HFF-Myc (cell line): ENCODE measurements at regions not wholly inside any gene's neighbourhood (a gene's known extent, or its start where the extent isn't known, plus 50 kb on each side); places are given as distances from the start of the nearest gene placed in this dataset.

ENCODE experiments used
- DNase-seq: peaks from one replicate; pipeline ENCODE4 v3.0.0-alpha.2; 2011; ENCODE audit warnings: low read depth; ENCODE audit errors: extremely low read depth
- H3K4me3 ChIP-seq: replicated peaks from 2 replicates; pipeline ENCODE4 v1.5.1; 2011; ENCODE audit warnings: low read depth, mild to moderate bottlenecking, control low read depth, low read length
- TF ChIP-seq, protein P1 (sequence below): IDR thresholded peaks from 2 replicates; pipeline ENCODE4 v1.5.1; 2012; ENCODE audit warnings: mild to moderate bottlenecking, low read depth, low read length, control low read depth; ENCODE audit errors: missing control alignments

- TF ChIP-seq, protein P1, sequence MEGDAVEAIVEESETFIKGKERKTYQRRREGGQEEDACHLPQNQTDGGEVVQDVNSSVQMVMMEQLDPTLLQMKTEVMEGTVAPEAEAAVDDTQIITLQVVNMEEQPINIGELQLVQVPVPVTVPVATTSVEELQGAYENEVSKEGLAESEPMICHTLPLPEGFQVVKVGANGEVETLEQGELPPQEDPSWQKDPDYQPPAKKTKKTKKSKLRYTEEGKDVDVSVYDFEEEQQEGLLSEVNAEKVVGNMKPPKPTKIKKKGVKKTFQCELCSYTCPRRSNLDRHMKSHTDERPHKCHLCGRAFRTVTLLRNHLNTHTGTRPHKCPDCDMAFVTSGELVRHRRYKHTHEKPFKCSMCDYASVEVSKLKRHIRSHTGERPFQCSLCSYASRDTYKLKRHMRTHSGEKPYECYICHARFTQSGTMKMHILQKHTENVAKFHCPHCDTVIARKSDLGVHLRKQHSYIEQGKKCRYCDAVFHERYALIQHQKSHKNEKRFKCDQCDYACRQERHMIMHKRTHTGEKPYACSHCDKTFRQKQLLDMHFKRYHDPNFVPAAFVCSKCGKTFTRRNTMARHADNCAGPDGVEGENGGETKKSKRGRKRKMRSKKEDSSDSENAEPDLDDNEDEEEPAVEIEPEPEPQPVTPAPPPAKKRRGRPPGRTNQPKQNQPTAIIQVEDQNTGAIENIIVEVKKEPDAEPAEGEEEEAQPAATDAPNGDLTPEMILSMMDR = no peak
Measured at GRCh38 chr11:37812281-37812880, 1214.3 kb upstream of the RAG2 start.

DNA sequence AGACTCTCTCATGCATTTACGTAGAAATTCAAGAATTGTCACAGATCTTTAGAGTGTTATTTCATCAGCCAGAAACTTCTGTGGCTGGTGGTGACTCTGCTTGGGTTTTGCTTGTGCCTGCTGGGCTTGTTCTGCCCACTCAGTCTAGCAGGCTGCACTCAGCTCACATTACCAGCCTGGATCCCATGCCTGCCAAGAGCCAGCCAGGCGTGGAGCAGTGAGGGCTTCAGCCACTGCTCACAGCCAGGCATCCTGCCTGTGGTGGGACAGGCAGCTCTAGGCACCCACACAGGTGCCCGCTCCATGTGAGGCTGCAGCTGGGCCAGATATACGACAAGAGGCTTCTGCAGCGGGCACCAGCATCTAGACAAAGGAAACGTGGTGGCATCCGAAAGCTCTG lies 1213.3 kb upstream of the RAG2 start:
- TF ChIP-seq, protein P1 = no peak
- H3K4me3 ChIP-seq = no peak overlapping the region
- no peak for DNase-seq

More at GRCh38 chr11:37812281-37812880, 1214.3 kb upstream of the RAG2 start:
- no peak overlapping the region for H3K4me3 ChIP-seq
- DNase-seq = no peak

GRCh38 chr11:37804666-37805065 lies 1206.6 kb upstream of the RAG2 start:
- TF ChIP-seq, protein P1 = no peak
- DNase-seq = no peak
- H3K4me3 ChIP-seq = no peak overlapping the region

DNA sequence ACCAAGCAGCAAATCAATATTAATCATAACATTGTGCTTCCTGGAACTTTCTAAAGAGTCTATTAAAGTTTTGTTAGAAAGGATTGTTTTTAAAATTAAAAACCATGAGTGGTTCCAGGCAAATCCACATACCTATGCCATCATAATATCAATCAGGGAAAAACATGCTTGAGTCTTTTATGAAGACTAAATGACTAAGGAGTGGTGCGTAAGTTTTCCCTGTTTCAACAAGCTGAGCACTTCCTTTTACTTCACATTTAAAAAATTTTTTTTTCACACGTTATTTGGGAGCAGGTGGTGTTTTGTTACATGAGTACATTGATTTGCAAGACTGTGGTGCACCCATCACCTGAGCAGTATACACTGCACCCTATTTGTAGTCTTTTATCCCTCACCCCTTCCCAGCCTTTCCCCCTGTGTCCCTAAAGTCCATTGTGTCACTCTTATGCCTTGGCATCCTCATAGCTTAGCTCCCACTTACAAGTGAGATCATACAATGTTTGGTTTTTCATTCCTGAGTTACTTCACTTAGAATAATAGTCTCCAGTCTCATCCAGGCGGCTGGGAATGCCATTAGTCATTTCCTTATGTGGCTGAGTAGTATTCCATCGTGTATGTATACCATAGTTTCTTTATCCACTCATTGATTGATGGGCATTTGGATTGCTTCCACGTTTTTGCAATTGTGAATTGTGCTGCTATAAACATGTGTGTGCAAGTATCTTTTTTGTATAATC lies 1190.3 kb upstream of the RAG2 start:
- peak; percentile 5 for DNase-seq
- TF ChIP-seq, protein P1 = no peak
- no peak overlapping the region for H3K4me3 ChIP-seq

- TF ChIP-seq, protein P1 = no peak
- DNase-seq = no peak
Measured at GRCh38 chr11:37786214-37786755, 1188.2 kb upstream of the RAG2 start.

GRCh38 chr11:37774441-37774840 lies 1176.4 kb upstream of the RAG2 start:
- TF ChIP-seq, protein P1 = no peak
- H3K4me3 ChIP-seq = no peak overlapping the region
- DNase-seq = no peak

More at GRCh38 chr11:37786214-37786755, 1188.2 kb upstream of the RAG2 start:
- no peak overlapping the region for H3K4me3 ChIP-seq
